GM18520 (cell line): ENCODE measurements at regions not wholly inside any gene's neighbourhood (a gene's known extent, or its start where the extent isn't known, plus 50 kb on each side); places are given as distances from the start of the nearest gene placed in this dataset.

Experiments used
- ATAC-seq: cut with Tn5 transposase; IDR thresholded peaks from one replicate; pipeline ENCODE4 v1.9.1; 2021; ENCODE audit not compliant: unreplicated experiment

- ATAC-seq: no peak
Measured at GRCh38 chr16:80085606-80086005, 455.2 kb upstream of the DYNLRB2 start.

- no peak for ATAC-seq
Measured at GRCh38 chr16:80084614-80085013, 456.2 kb upstream of the DYNLRB2 start.

- ATAC-seq: no peak
Measured at GRCh38 chr16:80084163-80084562, 456.6 kb upstream of the DYNLRB2 start.

- ATAC-seq: no peak
Measured at GRCh38 chr16:80082906-80083305, 457.9 kb upstream of the DYNLRB2 start.

GRCh38 chr16:80081846-80082245 is 458.9 kb upstream of the DYNLRB2 start:
- ATAC-seq: no peak

- no peak for ATAC-seq
Measured at GRCh38 chr16:80080287-80080851, 460.4 kb upstream of the DYNLRB2 start.

GRCh38 chr16:80079072-80079471 is 461.7 kb upstream of the DYNLRB2 start:
- ATAC-seq: no peak

GRCh38 chr16:80077696-80078095 is 463.1 kb upstream of the DYNLRB2 start:
- no peak for ATAC-seq

- no peak for ATAC-seq
Measured at GRCh38 chr16:80074329-80074728, 466.5 kb upstream of the DYNLRB2 start.

GRCh38 chr16:80071964-80072456 is 468.8 kb upstream of the DYNLRB2 start:
- no peak for ATAC-seq

GRCh38 chr16:80066805-80067580 is 466.5 kb upstream of the MAF start:
- ATAC-seq: no peak

- no peak for ATAC-seq
Measured at GRCh38 chr16:80065541-80065940, 465.0 kb upstream of the MAF start.

GRCh38 chr16:80063713-80064069 is 463.2 kb upstream of the MAF start:
- no peak for ATAC-seq

GRCh38 chr16:80063031-80063712 is 462.6 kb upstream of the MAF start:
- no peak for ATAC-seq

GRCh38 chr16:80062361-80063030 is 462.0 kb upstream of the MAF start:
- ATAC-seq: no peak

- no peak for ATAC-seq
Measured at GRCh38 chr16:80060470-80060869, 459.9 kb upstream of the MAF start.

GRCh38 chr16:80059836-80060235 is 459.3 kb upstream of the MAF start:
- no peak for ATAC-seq

- ATAC-seq: no peak
Measured at GRCh38 chr16:80058214-80058613, 457.7 kb upstream of the MAF start.

GRCh38 chr16:80056324-80056723 is 455.8 kb upstream of the MAF start:
- no peak for ATAC-seq

GRCh38 chr16:80055831-80056230 is 455.3 kb upstream of the MAF start:
- no peak for ATAC-seq

- no peak for ATAC-seq
Measured at GRCh38 chr16:80054647-80055046, 454.1 kb upstream of the MAF start.

GRCh38 chr16:80051040-80051439 is 450.5 kb upstream of the MAF start:
- no peak for ATAC-seq
